ENCODE measurements at regions not wholly inside any gene's neighbourhood (a gene's known extent, or its start where the extent isn't known, plus 50 kb on each side); places are given as distances from the start of the nearest gene placed in this dataset.

GRCh38 chr18:69109686-69110085 is 291.0 kb upstream of the DOK6 start:
- intact Hi-C loops (cut with DNase I): no loop called here
- H3K27ac ChIP-seq: no peak overlapping the region
- ATAC-seq (no peak), DNase-seq (no peak)
- H3K27me3 ChIP-seq: no peaks in the 10 kb centered on the region
- H3K4me3 ChIP-seq: no peak overlapping the region
- H3K4me1 ChIP-seq: no peaks in the 10 kb centered on the region
- no peaks in the 10 kb centered on the region for H3K36me3 ChIP-seq
- TF ChIP-seq CTCF (IDR thresholded peaks at IDR 0.05): no peak
- no peak for TF ChIP-seq POLR2A (IDR thresholded peaks at IDR 0.05)
- 34 to 39% (median 36%) methylated on average over 2 of the region's 2 CpGs for whole genome bisulfite sequencing, 4 donors
- no peaks in the 10 kb centered on the region for H3K9me3 ChIP-seq

- Histone ChIP-seq H3K4me3 (no peak overlapping the region), H3K27me3 (no peaks in the 10 kb centered on the region), H3K4me1 (no peaks in the 10 kb centered on the region), H3K27ac (no peak overlapping the region), H3K36me3 (no peaks in the 10 kb centered on the region), H3K9me3 (no peaks in the 10 kb centered on the region)
- TF ChIP-seq CTCF (IDR thresholded peaks at IDR 0.05) (no peak), POLR2A (IDR thresholded peaks at IDR 0.05) (no peak)
- WGBS, 4 donors: 47 to 56% (median 50%) methylated on average over 2 of the region's 2 CpGs
- DNase-seq: no peak
- intact Hi-C loops (cut with DNase I): no loop called here
- no peak for ATAC-seq
Observed at GRCh38 chr18:69120833-69121232, 279.9 kb upstream of the DOK6 start.

DNA sequence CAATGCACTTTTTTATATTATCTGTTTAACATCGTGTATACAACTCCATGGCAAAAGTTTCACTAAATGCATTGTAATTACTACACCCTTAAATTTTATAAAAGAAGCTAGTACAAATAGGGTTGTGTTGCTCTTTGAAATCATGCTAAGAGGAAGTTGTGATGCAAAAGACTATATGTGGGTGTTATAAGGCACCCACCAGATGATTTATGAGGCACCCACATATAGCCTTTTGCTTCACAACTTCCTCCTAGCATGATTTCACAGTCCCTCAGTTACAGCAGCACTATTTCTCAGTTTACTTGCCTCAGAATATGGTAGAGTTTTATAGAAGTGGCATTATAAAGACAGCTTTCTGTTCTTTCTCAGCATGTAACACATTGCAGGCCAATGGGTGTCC is 277.3 kb upstream of the DOK6 start:
- TF ChIP-seq POLR2A (IDR thresholded peaks at IDR 0.05) (no peak), CTCF (IDR thresholded peaks at IDR 0.05) (no peak)
- intact Hi-C loops (cut with DNase I): no loop called here
- Histone ChIP-seq H3K4me1 (no peaks in the 10 kb centered on the region), H3K4me3 (no peak overlapping the region), H3K36me3 (no peaks in the 10 kb centered on the region), H3K27ac (no peak overlapping the region), H3K9me3 (no peaks in the 10 kb centered on the region), H3K27me3 (no peaks in the 10 kb centered on the region)
- ATAC-seq: no peak
- no peak for DNase-seq
- WGBS, 4 donors: 66 to 83% (median 78%) methylated on average over 1 of the region's 1 CpG

GRCh38 chr18:69127873-69128500 is 272.7 kb upstream of the DOK6 start:
- Histone ChIP-seq H3K4me1 (no peaks in the 10 kb centered on the region), H3K27ac (no peak overlapping the region), H3K4me3 (no peak overlapping the region), H3K9me3 (peaks cover 0 to 14% (median under 1%) of the 10 kb centered on the region in 12 donors), H3K36me3 (no peaks in the 10 kb centered on the region), H3K27me3 (no peaks in the 10 kb centered on the region)
- intact Hi-C loops (cut with DNase I): no loop called here
- TF ChIP-seq POLR2A (IDR thresholded peaks at IDR 0.05): no peak
- no peak for TF ChIP-seq CTCF (IDR thresholded peaks at IDR 0.05)
- peak in 1 of 5 donors; percentile 38 for DNase-seq
- ATAC-seq: peak in 2 of 4 donors; percentile 28 to 42
- 46 to 65% (median 54%) methylated on average over 3 of the region's 3 CpGs for WGBS, 4 donors

All from heart left ventricle (tissue), 16 donors.